Stimulated activated naive CD4-positive, alpha-beta T cell treated with Interleukin-2 at 50 U/mL for 16 hours (primary cell): ENCODE measurements at regions not wholly inside any gene's neighbourhood (a gene's known extent, or its start where the extent isn't known, plus 50 kb on each side); places are given as distances from the start of the nearest gene placed in this dataset.

Source experiments
- DNase-seq: peaks from one replicate; lab custom pipeline; 2025; lab: John Stamatoyannopoulos, UW

DNA sequence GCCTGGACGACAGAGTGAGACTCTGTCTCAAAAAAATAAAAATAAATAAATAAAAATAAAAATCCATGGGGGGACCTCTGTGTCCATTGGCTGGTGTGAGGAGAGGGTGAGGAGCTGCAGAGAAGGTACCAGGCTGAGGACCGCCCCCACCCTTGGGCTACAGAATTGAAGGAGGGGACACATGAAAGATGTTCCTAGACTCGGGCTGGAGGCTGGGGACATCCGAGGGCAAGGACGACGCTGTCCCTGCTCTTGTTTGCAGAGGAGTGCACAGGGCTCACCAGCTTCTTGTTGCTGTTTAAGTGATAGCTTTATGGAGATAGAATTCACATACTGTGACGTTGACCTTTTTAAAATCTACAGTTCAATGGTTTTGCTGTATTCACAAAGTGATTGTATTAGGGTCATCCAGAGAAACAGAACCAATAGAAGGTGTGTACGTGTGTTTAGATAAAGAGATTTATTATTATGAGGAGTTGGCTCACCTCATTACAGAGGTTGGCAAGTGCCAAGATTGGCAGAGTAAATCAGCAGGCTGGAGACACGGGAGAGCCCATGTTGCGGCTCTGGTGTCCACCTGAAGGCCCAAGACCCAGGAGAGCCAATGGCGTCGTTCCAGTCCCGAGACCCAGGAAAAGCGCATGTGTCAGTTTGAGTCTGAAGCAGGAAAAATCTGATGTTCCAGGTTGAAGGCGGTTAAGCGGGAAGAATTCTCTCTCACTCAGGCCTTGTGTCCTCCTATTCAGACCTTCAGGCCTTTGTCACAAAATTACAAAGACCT lies 320.7 kb downstream of the SEC14L1 start:
- no peak for DNase-seq

DNA sequence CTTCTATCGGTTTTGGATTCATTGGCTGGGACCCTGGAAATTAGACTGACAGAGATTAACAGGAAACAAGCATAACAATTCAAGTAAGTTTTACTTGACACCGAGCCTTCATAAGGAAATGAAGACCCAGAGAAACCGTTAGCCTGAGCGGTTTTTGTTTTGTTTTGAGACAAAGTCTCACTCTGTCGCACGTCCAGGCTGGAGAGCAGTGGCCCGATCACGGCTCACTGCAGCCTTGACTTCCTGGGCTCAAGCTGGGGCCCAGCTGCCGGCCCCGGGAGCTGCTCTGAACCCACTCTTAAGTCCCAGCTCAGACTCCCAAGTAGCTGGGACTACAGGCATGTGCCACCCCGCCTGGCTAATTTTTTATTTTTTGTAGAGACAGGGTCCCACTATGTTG lies 321.3 kb downstream of the SEC14L1 start:
- no peak for DNase-seq

DNA sequence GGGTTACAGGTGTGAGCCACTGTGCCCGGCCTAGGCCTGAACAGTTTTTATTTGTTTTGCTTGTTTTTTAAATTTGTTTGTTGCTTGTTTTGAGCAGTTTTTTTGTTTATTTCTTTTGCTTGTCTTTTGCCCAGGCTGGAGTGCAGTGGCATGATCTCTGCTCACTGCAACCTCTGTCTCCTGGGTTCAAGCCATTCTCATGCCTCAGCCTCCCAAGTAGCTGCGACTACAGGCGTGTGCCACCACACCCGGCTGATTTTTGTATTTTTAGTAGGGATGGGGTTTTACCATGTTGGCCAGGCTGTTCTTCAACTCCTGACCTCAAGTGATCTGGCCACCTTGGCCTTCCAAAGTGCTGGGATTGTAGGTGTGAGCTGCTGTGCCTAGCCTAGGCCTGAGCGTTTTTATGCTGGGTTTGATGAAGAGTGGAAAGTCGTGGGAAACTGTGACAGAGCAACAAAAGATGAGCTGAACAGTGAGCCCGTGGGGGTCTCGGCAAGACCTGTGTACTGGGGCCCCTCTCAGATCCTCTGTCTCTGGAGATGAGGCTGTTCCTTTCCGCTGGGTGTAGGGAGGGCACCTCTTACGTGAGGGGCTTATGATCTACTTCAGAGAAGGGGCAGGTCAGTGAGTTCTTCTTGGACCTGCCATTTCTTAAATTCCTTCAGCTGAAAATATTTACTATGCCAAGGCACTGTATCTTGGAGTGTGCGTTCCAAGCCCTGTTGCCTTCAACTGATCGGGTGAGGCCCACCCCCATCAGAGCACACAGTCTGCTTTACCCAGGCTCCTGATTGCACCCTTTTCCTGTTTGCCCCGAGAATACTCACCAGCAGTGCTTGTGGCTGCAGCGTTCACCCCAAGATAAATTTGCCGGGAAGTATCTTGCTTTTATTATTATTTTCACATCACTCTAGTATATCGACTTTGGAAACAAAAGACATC lies 322.1 kb downstream of the SEC14L1 start:
- DNase-seq = no peak

DNA sequence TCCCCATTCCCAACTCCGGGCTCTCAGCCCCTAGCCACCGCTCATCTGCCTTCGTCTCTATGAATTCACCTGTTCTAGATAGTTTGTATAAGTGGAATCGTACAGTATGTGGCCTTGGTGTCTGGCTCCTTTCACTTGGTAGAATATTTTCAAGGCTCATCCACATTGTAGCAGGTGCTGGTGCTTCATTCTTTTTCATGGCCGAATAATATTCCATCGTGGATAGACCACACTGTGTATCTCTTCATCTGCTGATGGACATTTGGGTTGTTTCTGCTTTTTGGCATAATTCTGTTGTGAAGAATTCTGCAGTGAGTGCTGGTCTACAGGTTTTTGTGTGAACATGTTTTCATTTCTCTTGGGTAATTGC lies 324.2 kb downstream of the SEC14L1 start:
- DNase-seq = no peak

DNA sequence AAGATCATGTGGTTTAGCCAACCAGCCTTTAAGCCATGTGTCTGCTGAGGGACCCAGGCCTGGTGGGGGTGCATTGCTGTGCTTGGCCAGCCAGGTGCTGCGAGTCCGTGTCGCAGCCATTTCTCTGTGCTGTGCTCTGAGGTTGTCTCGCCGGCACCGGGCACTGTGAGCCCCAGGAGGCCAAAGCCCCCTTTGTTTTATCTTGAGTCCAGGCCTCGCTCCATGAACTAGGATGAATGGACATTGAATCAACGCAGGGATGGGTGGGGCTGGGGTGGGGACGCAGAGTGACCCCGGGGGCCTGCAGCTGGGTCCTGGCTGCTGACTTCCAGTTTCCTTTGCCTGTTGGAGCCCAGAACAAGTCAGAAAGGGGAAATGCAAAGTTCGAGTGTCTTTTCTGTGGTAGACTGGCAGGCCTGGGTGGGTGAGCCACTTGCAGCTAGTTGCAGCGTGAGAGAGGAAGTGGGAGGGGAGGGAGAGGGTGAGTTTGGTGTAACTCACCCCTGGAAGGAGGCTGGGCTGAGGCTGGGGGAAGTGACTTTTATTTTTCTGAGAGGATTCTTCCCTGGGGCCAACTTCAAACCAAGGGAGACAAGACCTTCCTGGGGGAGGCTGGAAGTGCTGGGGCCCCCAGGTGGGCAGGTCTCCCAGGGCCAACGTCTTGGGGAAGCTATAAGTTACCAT lies 324.7 kb downstream of the SEC14L1 start:
- DNase-seq = peak; percentile 79

DNA sequence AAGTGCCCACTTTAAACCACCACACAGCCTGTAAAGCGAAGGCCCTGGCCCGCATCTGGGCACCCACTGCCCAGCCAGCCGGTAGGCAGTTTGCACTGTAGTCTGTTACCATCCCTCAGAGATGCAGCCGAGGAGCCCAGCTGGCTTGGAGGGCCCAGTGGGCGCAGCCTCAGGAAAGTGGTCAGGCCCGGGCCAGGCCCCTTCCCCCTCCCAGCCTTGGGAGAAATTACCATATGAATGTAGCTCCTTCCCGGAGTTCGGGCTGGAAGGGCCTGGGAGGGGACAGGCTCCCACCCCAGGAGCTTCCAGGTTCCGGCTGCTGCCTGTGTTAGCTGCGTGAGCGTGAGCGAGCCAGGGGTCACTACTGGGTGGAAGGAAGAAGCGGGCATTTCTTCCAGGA lies 325.4 kb downstream of the SEC14L1 start:
- DNase-seq = no peak

DNA sequence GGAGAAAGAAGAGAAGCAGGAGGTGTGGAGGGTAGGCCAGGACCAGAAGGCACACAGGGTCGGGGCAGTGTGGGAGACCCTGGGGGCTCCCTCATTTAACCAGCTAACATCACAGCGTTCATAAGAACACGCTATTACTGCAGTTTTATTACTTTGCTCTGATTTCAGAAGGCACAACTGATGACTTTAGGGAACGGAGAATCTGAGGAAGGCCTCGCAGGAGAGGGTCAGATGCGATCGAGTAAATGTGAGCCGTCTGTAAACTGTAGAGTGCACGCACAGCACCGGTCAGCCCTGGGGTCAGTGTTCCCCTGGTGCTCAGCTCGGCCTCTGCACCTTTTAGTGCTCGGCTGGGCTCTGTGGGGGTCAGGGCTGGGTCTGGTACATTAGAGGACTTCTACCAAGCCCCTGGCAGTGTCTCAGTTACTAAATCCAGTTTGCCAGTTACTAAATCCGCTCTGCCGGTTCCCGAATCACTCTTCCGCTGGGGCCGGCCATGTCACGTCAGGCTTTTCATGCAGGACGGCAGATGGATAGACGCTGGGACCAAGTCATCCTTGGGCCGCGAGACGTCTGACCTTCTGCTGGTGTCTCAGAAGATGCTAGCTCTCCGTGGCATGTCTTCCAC lies 325.9 kb downstream of the SEC14L1 start:
- DNase-seq = no peak

DNA sequence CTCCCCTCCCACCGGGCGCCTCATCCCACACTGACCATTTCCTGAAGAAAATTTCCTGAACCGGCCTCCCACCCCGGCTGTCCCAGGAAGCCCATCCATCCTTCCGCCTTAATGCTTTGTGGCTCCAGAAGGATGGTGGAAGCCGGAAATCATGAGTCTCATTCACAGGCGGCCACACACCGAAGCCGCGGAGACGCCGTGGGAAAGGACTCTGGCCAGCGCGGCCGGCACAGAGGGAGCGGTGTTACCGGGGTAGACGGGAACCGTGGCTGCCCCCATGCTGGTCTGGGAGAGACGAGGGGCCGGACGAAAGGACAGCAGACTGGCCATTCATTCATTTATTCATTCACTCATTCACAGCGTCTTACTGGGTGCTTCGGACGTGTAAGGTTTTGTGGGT lies 326.8 kb downstream of the SEC14L1 start:
- DNase-seq = no peak

DNA sequence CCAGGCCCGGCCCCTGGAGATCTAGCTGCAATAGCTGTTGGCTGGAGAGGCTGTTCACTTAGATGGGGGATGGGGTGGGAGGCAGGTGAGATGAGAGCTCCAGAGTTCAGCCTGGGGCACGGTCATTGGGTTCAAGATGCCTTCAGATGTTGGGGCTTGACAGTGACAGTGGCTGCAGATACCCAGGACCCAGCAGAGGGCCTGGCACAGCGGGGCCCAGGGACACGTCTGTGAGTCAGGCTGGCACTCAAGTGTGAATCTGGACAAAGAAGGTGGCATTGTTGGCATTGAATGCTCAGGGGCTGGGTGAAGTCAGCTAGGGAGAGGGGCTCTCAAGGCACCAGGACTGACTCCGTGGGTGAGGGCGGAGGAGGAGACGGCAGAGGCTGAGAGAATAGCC lies 328.1 kb downstream of the SEC14L1 start:
- DNase-seq = no peak

DNA sequence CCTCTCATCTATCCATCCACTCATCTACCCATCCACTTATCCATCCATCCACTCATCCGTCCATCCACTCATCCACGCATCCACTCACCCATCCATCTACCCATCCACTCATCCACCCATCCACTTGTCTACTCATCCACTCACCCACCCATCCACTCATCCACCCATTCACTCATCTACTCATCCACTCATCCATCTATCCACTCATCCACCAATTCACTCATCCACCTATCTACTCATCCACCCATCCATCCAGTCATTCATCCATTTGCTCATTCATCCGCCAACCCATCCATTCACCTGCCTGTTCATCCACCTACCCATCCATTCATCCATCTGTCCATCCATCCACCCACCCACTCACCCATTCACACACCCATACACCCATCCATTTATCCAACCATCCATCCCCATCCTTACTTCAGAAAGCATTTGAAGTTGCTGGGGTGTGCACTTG lies 329.6 kb downstream of the SEC14L1 start:
- no peak for DNase-seq

DNA sequence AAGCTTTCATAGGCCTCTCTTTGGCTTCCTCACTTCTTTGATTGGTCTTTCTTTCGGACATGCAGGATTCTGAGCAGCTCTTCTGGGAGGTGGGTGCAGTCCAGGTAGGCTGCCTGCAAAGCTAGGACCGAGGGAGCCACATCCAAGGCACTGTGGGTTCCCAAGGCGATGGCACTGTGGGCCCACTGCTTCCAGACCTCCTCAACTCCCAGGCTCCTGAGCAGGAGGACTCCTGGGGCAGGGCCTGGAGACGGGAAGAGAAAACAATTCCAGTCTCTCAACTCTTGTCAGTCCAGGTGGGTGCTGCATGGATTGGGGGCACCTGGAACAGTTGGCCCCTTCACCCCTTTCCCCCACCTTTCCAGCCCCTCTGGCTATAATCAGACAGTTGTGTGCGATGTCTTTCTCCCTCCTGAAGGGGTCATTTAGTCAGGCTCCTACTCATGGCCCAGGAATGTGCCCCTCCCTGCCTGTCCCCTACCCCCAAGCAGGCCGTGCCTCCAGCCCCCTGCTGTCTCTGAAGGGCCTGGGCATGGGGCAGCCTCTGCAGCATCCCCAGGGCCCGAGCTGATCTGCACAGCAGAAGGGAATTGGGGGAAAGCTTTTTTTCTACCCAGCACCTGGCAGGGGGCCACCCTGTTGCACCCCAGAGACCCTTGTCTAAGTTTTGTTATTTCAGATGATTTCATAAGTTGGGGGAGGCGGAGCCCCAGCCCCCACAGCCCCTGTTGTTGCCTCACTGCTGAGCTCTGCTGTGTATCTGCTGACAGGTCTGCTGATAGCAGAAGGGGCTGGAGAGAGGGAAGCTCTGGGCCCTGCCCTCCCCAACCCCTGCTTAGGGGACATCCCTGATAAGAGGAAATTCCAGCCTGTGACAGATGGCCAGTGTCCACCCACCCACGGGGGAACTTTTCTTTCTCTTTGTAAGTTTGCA lies 330.3 kb downstream of the SEC14L1 start:
- no peak for DNase-seq

DNA sequence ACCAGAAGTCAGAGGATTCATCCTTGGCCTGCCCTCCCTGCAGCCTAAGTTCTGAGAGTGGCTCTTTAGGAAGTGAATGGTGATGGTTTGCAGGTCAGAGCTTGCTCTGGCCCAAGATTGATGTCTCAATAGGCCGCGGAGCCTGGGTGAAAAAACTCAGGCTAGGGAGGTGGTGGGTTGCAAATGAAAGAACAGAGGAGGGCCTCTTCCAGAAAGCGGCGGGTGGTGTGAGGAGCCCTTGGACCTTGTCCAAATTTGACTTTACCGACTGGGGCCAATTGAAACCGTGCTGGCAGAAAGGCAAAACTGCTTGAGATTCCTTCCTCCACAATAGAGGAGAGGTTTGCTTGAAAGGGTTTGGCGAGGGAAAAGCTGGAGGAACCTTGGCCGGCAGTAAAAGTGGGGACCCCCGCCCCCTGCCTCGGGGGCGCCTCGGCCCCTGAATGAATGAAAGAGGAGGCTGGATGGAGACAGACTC lies 331.3 kb downstream of the SEC14L1 start:
- DNase-seq = no peak

DNA sequence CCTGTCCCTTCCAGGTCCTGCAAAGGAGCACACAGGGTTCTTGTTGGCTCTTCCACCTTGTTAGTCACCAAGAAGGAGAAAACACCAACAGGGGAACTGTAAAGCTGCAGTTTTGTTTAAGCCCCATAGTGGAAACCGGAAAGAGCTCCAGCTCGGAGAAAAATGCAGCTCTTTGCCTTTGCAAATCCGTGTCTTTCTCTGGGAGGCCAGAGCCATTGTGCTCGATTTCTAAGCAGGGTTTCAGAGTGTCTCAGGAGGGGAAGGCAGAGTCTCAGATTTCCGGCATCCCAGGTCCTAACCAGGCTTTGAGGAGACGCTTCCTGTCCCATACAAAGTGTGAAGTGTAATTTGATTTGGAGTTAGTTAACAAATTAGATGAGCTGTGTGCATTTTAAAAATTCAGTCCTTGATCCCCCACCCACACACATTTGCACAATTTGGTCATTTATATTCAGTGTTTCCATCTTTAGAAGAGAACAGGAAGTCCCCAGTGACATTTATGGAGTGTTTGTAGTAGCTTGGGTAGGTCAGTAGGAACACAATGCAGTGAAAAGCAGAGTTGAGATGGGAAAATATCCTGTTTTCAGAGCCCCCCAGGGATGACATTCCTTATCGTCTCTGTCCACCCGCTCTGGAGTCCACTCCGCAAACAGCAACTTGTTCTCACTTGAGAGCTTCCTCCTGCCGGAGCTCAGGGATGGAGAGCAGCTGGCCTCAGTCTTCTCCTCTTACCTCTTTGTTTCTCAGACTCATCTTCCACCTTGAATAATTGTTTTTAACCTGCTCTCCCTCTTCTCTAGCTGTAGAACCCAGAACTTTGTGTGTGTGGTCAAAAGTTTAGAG lies 331.9 kb downstream of the SEC14L1 start:
- no peak for DNase-seq

DNA sequence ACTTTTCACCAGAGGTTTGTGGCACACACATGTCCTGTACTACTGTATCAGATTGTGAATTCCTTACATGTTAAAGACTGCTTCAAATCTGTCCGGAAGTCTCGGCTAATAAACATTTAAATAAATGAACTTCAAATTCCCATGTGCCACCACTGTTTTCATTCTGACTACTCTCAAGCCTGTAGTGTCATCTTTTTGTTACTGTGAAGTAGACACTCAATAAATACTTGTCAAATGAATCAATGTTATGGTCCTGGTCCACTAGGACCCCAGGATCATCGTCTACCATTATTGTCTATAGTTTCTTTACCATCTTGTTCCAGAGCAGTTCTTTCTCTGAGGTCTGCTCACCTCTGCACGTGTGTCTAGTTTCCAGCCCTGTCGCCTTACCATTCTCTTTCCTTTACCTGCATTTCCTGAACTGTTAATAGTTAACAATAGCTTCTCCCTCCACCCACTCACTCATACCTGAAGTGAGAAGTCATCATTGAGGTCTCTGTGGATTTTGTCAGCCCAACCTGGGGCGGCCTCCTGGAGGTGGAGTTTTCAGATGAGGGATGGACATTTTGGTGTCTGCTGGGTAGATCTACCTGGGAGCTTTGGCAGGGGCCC lies 333.0 kb downstream of the SEC14L1 start:
- peak; percentile 32 for DNase-seq

DNA sequence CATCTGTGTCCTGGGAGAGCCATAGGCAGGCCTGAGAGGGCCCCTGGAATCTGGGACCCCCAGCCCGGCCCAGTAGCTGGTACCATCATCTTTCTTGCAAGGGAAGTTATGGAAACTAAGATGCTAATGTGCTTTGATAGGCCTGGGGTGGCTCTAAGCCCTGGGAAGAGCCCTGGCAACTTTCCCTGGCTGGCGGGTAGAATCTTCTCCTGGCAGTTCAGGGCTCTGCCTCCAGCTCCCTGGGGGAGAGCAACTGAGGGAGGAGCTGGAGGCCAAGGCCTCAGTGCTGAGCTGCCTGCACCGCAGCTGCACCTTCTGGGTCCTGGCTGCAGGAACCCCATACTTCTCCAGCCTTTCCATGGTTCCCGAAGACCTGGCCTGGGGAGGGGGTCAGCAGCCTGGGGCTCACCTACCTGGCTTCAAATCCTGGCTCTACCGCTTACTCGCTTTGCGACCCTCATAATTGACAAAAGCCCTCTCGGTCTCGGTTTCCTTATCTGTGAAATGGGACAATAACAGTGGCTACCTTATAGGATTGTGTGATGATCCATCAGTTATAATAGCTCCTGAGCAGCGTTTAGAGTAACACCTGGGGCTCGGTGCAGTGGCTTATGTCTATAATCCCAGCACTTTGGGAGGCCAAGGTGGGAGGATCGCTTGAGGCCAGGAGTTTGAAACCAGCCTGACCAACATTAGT lies 333.7 kb downstream of the SEC14L1 start:
- no peak for DNase-seq

DNA sequence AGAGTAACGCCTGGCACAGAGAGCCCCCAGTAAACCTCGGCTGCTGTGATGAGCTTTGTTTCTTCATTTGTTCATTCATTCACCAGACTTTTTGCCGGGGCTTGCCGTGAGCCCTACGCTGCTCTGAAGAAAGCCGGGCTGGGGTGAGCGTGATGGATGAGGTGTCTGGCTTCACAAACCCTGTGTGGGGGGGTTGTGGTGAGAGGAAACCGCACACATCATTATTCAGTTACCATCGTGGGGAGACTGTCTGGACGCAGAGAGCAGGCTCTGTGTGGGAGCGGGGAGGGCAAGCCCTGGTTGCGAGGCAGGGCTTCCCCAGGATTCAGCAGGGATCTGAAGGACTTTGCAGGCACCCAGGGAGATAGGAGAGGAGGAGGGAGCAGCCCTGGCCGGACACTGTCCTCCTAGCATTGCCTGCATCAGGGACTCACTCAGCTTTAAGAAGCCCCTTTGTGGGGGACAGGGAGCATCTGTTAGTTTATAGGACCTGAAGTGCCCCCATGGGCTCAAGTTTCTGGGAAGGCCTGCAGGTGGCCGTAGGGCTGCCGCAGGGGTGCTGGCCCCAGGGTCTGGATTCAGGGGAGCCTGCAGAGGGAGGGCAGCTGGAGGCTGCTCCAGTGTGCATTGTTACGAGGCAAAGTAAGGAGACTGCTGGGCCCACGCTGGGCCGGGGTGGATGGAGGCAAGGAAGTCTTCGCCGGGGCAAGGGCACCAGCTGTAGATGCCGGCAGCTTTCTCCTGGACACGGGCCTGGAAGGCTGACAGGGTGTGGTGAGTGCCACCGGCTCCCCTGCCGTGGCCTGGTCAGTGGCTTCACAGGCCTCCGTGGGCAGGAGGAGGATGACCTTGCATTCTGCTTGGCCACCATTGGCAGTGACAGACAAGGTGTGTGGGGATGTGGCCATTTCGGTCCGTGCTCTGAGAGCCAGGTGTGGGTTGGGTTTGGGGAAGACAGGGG lies 334.5 kb downstream of the SEC14L1 start:
- DNase-seq = peak; percentile 74

DNA sequence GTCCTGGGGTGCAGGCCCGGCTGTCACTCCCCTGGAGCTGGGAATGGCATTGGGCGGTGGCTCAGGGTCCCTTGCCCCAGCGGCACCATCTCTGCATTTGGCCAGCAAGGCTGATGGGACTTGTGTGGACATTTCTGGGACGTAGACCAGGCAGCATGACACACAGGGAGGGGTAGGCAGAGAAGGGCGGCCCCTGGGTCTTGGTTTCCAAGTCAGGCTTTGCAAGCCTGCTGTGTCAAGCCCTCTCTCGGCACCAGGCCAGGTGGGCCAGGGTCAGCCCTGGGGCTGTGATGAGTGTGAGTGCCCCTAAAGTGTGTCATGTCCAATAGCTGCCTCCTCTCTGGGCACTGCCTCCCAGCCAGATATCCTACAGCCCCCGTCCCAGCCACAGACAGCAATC lies 335.2 kb downstream of the SEC14L1 start:
- no peak for DNase-seq

DNA sequence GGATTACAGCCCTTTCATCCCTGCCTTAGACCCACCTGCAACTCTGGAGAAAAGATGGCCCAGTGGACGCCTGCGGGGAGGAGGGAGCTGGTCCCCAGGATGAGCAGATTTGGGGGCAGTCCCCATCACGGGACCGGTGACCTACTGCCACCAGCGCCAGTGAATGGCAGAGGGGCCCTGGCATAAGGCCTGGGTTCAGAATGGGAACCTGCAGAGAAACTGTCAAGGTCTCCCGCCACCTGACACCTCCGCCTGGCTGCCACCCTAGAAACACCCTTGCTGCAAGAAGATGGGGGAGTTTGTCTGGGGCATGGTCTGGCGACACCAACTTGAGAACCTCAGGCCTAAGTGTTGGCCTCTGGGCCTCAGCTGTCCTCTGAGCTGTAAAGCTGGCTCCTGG lies 335.7 kb downstream of the SEC14L1 start:
- no peak for DNase-seq
